GM18498 (cell line): ENCODE measurements at regions not wholly inside any gene's neighbourhood (a gene's known extent, or its start where the extent isn't known, plus 50 kb on each side); places are given as distances from the start of the nearest gene placed in this dataset.

Experiments used
- ATAC-seq: cut with Tn5 transposase; IDR thresholded peaks from one replicate; pipeline ENCODE4 v1.9.1; 2021; ENCODE audit warnings: mild to moderate bottlenecking, moderate library complexity; ENCODE audit not compliant: unreplicated experiment

- ATAC-seq: no peak
These were observed 213.7 kb downstream of the HTR7 start for GRCh38 chr10:90644165-90644564.

GRCh38 chr10:90650858-90651257 lies 207.0 kb downstream of the HTR7 start:
- ATAC-seq: no peak

- no peak for ATAC-seq
These were observed 205.3 kb downstream of the HTR7 start for GRCh38 chr10:90652519-90652918.

GRCh38 chr10:90658791-90659190 lies 199.0 kb downstream of the HTR7 start:
- ATAC-seq: no peak

GRCh38 chr10:90665905-90666662 lies 191.8 kb downstream of the HTR7 start:
- ATAC-seq: no peak

GRCh38 chr10:90674461-90674860 lies 183.4 kb downstream of the HTR7 start:
- no peak for ATAC-seq

- no peak for ATAC-seq
These were observed 182.9 kb downstream of the HTR7 start for GRCh38 chr10:90674928-90675327.

GRCh38 chr10:90675621-90676020 lies 182.2 kb downstream of the HTR7 start:
- no peak for ATAC-seq
